ENCODE measurements at regions not wholly inside any gene's neighbourhood (a gene's known extent, or its start where the extent isn't known, plus 50 kb on each side); places are given as distances from the start of the nearest gene placed in this dataset.

DNA sequence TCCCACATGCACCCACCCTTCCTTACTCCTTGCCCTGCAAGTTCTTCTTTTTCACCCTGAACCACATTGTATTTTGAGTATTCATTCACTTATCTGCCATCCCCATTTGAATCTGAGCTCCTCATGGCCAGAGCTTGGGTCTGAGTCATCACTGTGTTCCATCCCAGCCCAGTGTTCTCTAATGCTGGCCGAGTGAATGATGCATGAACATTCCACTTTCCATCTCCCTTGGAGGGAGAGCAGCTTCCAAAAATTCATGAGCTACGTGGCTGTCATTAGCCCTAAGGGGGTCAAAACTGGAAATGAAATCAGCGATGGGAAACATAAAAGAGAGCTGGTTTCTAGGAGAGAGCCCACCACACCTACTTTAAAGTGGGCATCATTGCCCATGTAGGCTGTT lies 187.0 kb upstream of the USP24 start:
- no peak for DNase-seq

DNA sequence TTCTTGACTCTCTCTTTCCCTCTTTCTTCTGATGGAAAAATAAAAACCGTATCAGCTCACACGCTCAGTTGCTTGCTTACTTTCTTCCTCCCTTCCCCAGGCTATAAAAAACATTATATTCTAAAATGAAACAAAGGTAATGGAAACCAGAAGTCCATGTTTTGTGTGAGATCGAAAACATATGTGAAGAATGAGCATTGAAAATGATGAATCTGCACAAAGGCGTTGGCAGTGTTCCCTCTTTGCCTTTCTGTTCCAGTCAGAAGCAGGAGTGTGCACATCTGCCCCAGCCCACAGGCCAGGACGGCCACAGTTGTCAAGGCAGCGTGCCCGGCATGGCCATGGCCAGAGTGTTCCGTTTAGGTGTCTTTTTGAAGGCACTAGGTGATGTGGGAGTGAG lies 185.3 kb upstream of the USP24 start:
- Histone ChIP-seq H3K4me1 (no peaks in the 10 kb centered on the region), H3K9me3 (no peaks in the 10 kb centered on the region), H3K4me3 (no peak overlapping the region), H3K27ac (no peak overlapping the region), H3K27me3 (no peaks in the 10 kb centered on the region), H3K36me3 (ENCODE audit: low read depth, missing control alignments) (no peaks in the 10 kb centered on the region)
- 69 to 77% methylated on average over 8 of the region's 8 CpGs for WGBS, 2 donors
- intact Hi-C loops (cut with DNase I; ENCODE audit: low total_unique reads), result no loop called here
- DNase-seq, result no peak
- no peak for TF ChIP-seq CTCF (IDR thresholded peaks at IDR 0.05)
- TF ChIP-seq POLR2A (IDR thresholded peaks at IDR 0.05), result no peak

More for the DNA sequence above, 187.0 kb upstream of the USP24 start:
- Histone ChIP-seq H3K9me3 (no peaks in the 10 kb centered on the region), H3K27me3 (no peaks in the 10 kb centered on the region), H3K36me3 (ENCODE audit: low read depth, missing control alignments) (no peaks in the 10 kb centered on the region), H3K4me1 (no peaks in the 10 kb centered on the region), H3K27ac (no peak overlapping the region), H3K4me3 (no peak overlapping the region)
- WGBS, 2 donors, result 74 to 80% methylated on average over 3 of the region's 3 CpGs
- TF ChIP-seq POLR2A (IDR thresholded peaks at IDR 0.05) (no peak), CTCF (IDR thresholded peaks at IDR 0.05) (no peak)
- intact Hi-C loops (cut with DNase I; ENCODE audit: low total_unique reads), result no loop called here

GRCh38 chr1:55399346-55399745 lies 184.2 kb upstream of the USP24 start:
- intact Hi-C loops (cut with DNase I; ENCODE audit: low total_unique reads), result no loop called here
- 80% methylated on average over 5 of the region's 5 CpGs for WGBS, 2 donors

GRCh38 chr1:55396381-55396891 lies 181.3 kb upstream of the USP24 start:
- Histone ChIP-seq H3K27ac (no peak overlapping the region), H3K9me3 (no peaks in the 10 kb centered on the region), H3K27me3 (no peaks in the 10 kb centered on the region), H3K4me1 (no peaks in the 10 kb centered on the region), H3K36me3 (ENCODE audit: low read depth, missing control alignments) (no peaks in the 10 kb centered on the region), H3K4me3 (no peak overlapping the region)
- WGBS, 2 donors, result 82 to 83% methylated on average over 5 of the region's 5 CpGs
- no peak for TF ChIP-seq CTCF (IDR thresholded peaks at IDR 0.05)
- TF ChIP-seq POLR2A (IDR thresholded peaks at IDR 0.05), result no peak
- intact Hi-C loops (cut with DNase I; ENCODE audit: low total_unique reads), result no loop called here
- DNase-seq, result no peak

More at GRCh38 chr1:55399346-55399745, 184.2 kb upstream of the USP24 start:
- DNase-seq, result no peak
- Histone ChIP-seq H3K27ac (no peak overlapping the region), H3K4me1 (no peaks in the 10 kb centered on the region), H3K4me3 (no peak overlapping the region), H3K36me3 (ENCODE audit: low read depth, missing control alignments) (no peaks in the 10 kb centered on the region), H3K9me3 (no peaks in the 10 kb centered on the region), H3K27me3 (no peaks in the 10 kb centered on the region)
- no peak for TF ChIP-seq CTCF (IDR thresholded peaks at IDR 0.05)
- TF ChIP-seq POLR2A (IDR thresholded peaks at IDR 0.05), result no peak

- intact Hi-C loops (cut with DNase I; ENCODE audit: low total_unique reads), result no loop called here
- no peaks in the 10 kb centered on the region for H3K27me3 ChIP-seq
- DNase-seq, result no peak
- H3K4me3 ChIP-seq, result no peak overlapping the region
- H3K27ac ChIP-seq, result no peak overlapping the region
- no peaks in the 10 kb centered on the region for H3K4me1 ChIP-seq
- TF ChIP-seq POLR2A (IDR thresholded peaks at IDR 0.05), result no peak
- TF ChIP-seq CTCF (IDR thresholded peaks at IDR 0.05), result no peak
- H3K36me3 ChIP-seq (ENCODE audit: low read depth, missing control alignments), result no peaks in the 10 kb centered on the region
- no peaks in the 10 kb centered on the region for H3K9me3 ChIP-seq
Observed at GRCh38 chr1:55388960-55389359, 173.8 kb upstream of the USP24 start.

Measured in testis (tissue), 2 donors.